Renal cortical epithelial cell (primary cell): ENCODE measurements at regions not wholly inside any gene's neighbourhood (a gene's known extent, or its start where the extent isn't known, plus 50 kb on each side); places are given as distances from the start of the nearest gene placed in this dataset.
"Not testable (repeated sequence)": the region's sequence is repeated elsewhere in the genome, so short reads cannot be mapped to it uniquely, and the experiment has no call there.

Experiments
- DNase-seq: peaks from one replicate; pipeline ENCODE4 v3.0.0-alpha.2; 2011; ENCODE audit warnings: low read depth

DNA sequence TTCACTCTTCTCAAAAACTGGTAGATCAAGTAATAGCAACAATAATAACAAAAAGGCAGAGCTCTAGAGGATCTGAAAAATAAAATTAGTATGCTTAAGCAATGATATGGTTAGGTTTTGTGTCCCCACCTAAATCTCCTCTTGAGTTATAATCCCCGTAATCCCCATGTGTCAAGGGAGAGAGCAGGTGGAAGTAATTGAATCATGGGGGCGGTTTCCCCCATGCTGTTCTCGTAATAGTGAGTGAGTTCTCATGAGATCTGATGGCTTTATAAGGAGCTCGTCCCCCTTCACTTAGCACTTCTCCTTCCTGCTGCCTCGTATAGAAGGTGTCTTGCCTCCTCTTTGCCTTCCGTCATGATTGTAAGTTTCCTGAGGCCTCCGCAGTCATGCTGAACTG, 60.2 kb upstream of the ABHD2 start:
- DNase-seq: no peak

DNA sequence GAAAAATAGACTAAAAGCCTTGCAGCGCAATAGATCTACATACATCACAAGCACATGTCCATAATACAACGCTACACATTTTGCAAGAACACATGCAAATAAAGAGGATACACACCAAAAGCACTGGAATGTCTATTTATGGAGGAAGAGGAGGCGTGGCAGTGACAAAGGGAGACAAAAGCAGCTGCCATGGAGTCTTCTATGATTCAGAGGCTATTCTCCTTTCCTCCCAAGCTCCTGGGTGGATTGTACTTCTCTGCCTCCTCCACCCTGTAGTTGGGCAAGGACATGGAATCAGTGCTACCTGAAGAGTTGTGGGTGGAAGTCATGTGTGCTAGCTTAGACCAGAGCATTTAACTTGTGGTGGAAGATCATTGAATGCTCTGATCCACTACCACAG, 57.9 kb upstream of the ABHD2 start:
- no peak for DNase-seq

DNA sequence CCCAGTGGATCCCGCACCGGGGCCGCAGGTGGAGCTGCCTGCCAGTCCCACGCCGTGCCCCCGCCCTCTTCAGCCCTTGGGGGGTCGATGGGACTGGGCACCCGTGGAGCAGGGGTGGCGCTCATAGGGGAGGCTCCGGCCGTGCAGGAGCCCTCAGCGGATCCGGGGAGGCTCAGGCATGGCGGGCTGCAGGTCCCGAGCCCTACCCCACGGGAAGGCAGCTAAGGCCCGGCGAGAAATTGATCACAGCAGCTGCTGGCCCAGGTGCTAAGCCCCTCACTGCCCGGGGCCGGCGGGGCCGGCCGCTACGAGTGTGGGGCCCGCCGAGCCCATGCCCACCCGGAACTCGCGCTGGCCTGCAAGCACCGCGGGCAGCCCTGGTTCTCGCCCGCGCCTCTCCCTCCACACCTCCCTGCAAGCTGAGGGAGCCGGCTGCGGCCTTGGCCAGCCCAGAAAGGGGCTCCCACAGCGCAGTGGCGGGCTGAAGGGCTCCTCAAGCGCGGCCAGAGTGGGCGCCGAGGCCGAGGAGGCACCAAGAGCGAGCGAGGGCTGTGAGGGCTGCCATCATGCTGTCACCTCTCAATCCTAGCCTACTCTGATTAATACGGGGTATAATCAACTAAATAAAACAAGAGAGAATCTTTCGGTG, 56.5 kb upstream of the ABHD2 start:
- DNase-seq: not testable (repeated sequence)

DNA sequence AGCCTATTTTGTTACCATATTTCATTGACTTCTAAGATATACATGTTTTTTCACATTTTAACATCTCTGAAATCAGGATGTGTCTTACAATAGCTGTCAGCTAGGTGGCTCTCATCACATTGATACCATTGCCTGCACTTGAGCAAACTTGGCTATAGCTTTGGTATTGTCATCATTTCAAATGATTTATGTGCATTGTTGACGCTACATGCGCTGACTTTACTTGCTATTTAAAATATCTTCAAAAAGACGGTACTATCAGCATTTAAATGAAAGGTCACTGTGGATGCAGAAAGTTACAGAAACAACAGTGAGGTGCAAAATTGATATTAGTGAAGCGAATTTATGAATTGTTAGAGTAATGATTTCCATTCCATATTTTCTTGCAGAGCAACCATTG, 54.0 kb upstream of the ABHD2 start:
- DNase-seq: peak; percentile 23

DNA sequence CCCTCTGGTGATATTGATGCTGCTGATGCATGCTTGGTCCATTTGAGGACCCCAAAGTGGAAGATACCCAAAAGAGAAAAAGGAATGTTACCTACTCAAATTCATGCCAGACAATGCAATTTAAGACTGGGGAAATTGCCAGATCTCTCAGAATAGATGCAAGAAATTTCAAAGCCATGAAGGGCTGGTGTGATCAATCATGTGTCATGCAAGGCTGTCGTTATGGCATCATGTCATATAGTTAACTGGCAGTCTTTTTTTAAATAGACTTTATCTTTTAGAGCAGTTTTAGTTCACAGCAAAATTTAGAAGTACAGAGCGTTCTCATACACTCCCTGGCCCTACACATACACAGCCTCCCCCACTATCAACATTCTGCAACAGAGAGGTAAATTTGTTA, 53.1 kb upstream of the ABHD2 start:
- no peak for DNase-seq

DNA sequence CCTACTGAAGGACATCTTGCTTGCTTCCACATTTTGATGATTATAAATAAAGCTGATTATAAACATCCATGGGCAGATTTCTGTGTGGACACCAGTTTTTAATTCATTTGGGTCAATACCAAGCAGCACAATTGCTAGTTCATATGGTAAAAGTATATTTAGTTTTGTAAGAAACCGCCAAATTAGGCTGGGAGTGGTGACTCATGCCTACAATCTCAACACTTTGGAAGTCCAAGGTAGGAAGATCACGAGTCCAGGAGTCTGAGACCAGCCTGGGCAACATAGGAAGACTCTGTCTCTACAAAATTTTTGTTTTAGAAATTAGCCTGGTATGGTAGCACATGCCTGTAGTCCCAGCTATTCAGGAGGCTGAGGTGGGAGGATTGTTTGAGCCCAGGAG, 52.6 kb upstream of the ABHD2 start:
- no peak for DNase-seq

DNA sequence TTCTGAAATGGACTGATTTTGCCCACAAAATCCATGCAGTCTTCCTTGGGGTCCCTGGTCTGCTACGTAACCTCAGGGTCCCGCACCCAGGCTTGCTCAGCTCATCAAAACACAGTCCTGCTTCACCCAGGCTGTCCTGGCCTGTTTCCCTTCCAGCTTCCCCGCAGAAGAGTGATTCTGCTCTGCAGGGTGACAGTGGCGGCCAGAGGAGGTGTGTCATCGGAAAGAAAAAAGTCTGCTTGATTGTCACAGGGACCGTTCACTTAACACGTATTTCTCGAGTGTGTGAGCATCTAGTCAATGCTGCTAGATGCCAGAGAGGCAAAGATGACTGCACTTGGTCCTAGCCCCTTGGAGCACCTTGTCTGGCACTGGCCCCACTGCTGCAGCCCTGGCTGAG, 50.1 kb upstream of the ABHD2 start:
- no peak for DNase-seq
